ENCODE measurements at regions not wholly inside any gene's neighbourhood (a gene's known extent, or its start where the extent isn't known, plus 50 kb on each side); places are given as distances from the start of the nearest gene placed in this dataset.

GRCh38 chr13:39123578-39123977 lies 85.3 kb downstream of the NHLRC3 start:
- no peak overlapping the region for H3K4me3 ChIP-seq
- H3K36me3 ChIP-seq = no peaks in the 10 kb centered on the region
- TF ChIP-seq EP300 (IDR thresholded peaks at IDR 0.05) (no peak), POLR2A (IDR thresholded peaks at IDR 0.05) (no peak), CTCF (IDR thresholded peaks at IDR 0.05) (no peak), POLR2AphosphoS5 (IDR thresholded peaks at IDR 0.05) (no peak)
- 60 to 69% methylated on average over 1 of the region's 1 CpG for WGBS, 2 donors (ENCODE audit: low coverage in 1 of 2)
- no peak overlapping the region for H3K27ac ChIP-seq
- peaks cover 14% of the 10 kb centered on the region for H3K27me3 ChIP-seq
- no peak for ATAC-seq
- no peaks in the 10 kb centered on the region for H3K4me1 ChIP-seq
- H3K9me3 ChIP-seq = peaks cover 0 to under 1% (median 0%) of the 10 kb centered on the region in 3 donors

GRCh38 chr13:39129213-39129612 lies 91.0 kb downstream of the NHLRC3 start:
- Histone ChIP-seq H3K4me1 (no peaks in the 10 kb centered on the region), H3K36me3 (no peaks in the 10 kb centered on the region), H3K27ac (no peak overlapping the region), H3K27me3 (peaks cover 5% of the 10 kb centered on the region), H3K9me3 (no peaks in the 10 kb centered on the region), H3K4me3 (no peak overlapping the region)
- no peak for TF ChIP-seq POLR2AphosphoS5 (IDR thresholded peaks at IDR 0.05)
- no peak for TF ChIP-seq EP300 (IDR thresholded peaks at IDR 0.05)
- no peak for TF ChIP-seq CTCF (IDR thresholded peaks at IDR 0.05)
- no peak for TF ChIP-seq POLR2A (IDR thresholded peaks at IDR 0.05)
- 28 to 39% methylated on average over 5 to 6 of the region's 6 CpGs for WGBS, 2 donors (ENCODE audit: low coverage in 1 of 2)
- no peak for ATAC-seq

GRCh38 chr13:39130301-39130700 lies 92.0 kb downstream of the NHLRC3 start:
- Histone ChIP-seq H3K27ac (no peak overlapping the region), H3K4me1 (no peaks in the 10 kb centered on the region), H3K9me3 (no peaks in the 10 kb centered on the region), H3K36me3 (no peaks in the 10 kb centered on the region), H3K27me3 (peaks cover 5% of the 10 kb centered on the region), H3K4me3 (no peak overlapping the region)
- TF ChIP-seq POLR2A (IDR thresholded peaks at IDR 0.05) (no peak), CTCF (IDR thresholded peaks at IDR 0.05) (no peak), EP300 (IDR thresholded peaks at IDR 0.05) (no peak), POLR2AphosphoS5 (IDR thresholded peaks at IDR 0.05) (no peak)
- WGBS, 2 donors (ENCODE audit: low coverage in 1 of 2) = 77 to 86% methylated on average over 3 to 6 of the region's 8 CpGs
- no peak for ATAC-seq

- H3K4me1 ChIP-seq = no peaks in the 10 kb centered on the region
- ATAC-seq = no peak
- no peaks in the 10 kb centered on the region for H3K36me3 ChIP-seq
- no peak overlapping the region for H3K27ac ChIP-seq
- no peaks in the 10 kb centered on the region for H3K9me3 ChIP-seq
- TF ChIP-seq POLR2AphosphoS5 (IDR thresholded peaks at IDR 0.05) = no peak
- no peak for TF ChIP-seq CTCF (IDR thresholded peaks at IDR 0.05)
- no peak for TF ChIP-seq EP300 (IDR thresholded peaks at IDR 0.05)
- no peak for TF ChIP-seq POLR2A (IDR thresholded peaks at IDR 0.05)
- no peak overlapping the region for H3K4me3 ChIP-seq
- no peaks in the 10 kb centered on the region for H3K27me3 ChIP-seq
- WGBS, 2 donors (ENCODE audit: low coverage in 1 of 2) = 76 to 84% methylated on average over 3 to 4 of the region's 4 CpGs
Observed at GRCh38 chr13:39132286-39133230, 94.3 kb downstream of the NHLRC3 start.

GRCh38 chr13:39133781-39134180 lies 95.5 kb downstream of the NHLRC3 start:
- Histone ChIP-seq H3K27me3 (no peaks in the 10 kb centered on the region), H3K27ac (no peak overlapping the region), H3K4me3 (no peak overlapping the region), H3K4me1 (no peaks in the 10 kb centered on the region), H3K9me3 (no peaks in the 10 kb centered on the region), H3K36me3 (no peaks in the 10 kb centered on the region)
- no peak for ATAC-seq
- TF ChIP-seq EP300 (IDR thresholded peaks at IDR 0.05) (no peak), POLR2A (IDR thresholded peaks at IDR 0.05) (no peak), CTCF (IDR thresholded peaks at IDR 0.05) (no peak), POLR2AphosphoS5 (IDR thresholded peaks at IDR 0.05) (no peak)
- 72 to 77% methylated on average over 3 of the region's 3 CpGs for WGBS, 2 donors (ENCODE audit: low coverage in 1 of 2)
